HFFc6 (cell line): ENCODE measurements at regions not wholly inside any gene's neighbourhood (a gene's known extent, or its start where the extent isn't known, plus 50 kb on each side); places are given as distances from the start of the nearest gene placed in this dataset.
A peak's percentile ranks its signal among the peaks of the same experiment; 100 is the strongest.

Experiments
- DNase-seq: peaks from one replicate; pipeline ENCODE4 v3.0.0-alpha.2; 2018
- H3K27ac Mint-ChIP-seq: 2 replicates; pipeline ENCODE4 v1.8.0; 2020; ENCODE audit warnings: mild to moderate bottlenecking, mixed read lengths
- H3K27me3 Mint-ChIP-seq: 2 replicates; pipeline ENCODE4 v1.8.0; 2021; ENCODE audit warnings: mild to moderate bottlenecking, moderate library complexity, mixed read lengths; ENCODE audit not compliant: insufficient read depth
- H3K36me3 Mint-ChIP-seq: 2 replicates; pipeline ENCODE4 v1.8.0; 2021; ENCODE audit warnings: low read depth, mixed read lengths
- H3K4me1 Mint-ChIP-seq: 2 replicates; pipeline ENCODE4 v1.8.0; 2020; ENCODE audit warnings: low read depth, mixed read lengths
- H3K4me3 Mint-ChIP-seq: 2 replicates; pipeline ENCODE4 v1.8.0; 2020; ENCODE audit warnings: mild to moderate bottlenecking, moderate library complexity, mixed read lengths
- H3K9me3 Mint-ChIP-seq: 2 replicates; pipeline ENCODE4 v1.8.0; 2020; ENCODE audit warnings: mild to moderate bottlenecking, mixed read lengths
- TF ChIP-seq, protein P1 (sequence below): fragments of 200-600 bp; sonication (generic); IDR thresholded peaks from 2 replicates; pipeline ENCODE4 v1.5.0; 2021; ENCODE audit warnings: antibody characterized with exemption, mild to moderate bottlenecking

DNA sequence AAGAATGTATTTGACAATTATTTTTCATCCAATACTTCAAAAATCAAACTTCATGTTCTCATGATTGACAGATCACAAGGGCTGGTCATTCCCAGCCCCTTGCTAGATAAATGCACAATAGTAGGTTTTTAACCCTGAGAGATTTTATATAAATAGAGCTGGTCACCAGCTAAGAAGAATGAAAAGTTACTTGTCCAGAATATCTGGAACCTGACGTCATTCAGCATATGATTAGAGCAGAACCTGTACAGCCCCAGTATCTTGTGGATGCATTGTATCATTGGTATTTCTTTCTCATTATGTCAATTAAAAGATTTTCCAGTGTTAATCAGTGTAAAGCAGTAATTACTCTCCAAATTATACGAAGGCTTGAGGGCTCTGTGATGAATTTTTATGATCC lies 202.8 kb upstream of the RND3 start:
- Mint-ChIP-seq H3K27me3 (no peaks in the 10 kb centered on the region), H3K27ac (no peak overlapping the region), H3K4me3 (no peak overlapping the region), H3K9me3 (no peaks in the 10 kb centered on the region), H3K36me3 (no peaks in the 10 kb centered on the region), H3K4me1 (peaks cover 46% of the 10 kb centered on the region)
- DNase-seq: no peak
- TF ChIP-seq, protein P1, sequence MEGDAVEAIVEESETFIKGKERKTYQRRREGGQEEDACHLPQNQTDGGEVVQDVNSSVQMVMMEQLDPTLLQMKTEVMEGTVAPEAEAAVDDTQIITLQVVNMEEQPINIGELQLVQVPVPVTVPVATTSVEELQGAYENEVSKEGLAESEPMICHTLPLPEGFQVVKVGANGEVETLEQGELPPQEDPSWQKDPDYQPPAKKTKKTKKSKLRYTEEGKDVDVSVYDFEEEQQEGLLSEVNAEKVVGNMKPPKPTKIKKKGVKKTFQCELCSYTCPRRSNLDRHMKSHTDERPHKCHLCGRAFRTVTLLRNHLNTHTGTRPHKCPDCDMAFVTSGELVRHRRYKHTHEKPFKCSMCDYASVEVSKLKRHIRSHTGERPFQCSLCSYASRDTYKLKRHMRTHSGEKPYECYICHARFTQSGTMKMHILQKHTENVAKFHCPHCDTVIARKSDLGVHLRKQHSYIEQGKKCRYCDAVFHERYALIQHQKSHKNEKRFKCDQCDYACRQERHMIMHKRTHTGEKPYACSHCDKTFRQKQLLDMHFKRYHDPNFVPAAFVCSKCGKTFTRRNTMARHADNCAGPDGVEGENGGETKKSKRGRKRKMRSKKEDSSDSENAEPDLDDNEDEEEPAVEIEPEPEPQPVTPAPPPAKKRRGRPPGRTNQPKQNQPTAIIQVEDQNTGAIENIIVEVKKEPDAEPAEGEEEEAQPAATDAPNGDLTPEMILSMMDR: no peak

DNA sequence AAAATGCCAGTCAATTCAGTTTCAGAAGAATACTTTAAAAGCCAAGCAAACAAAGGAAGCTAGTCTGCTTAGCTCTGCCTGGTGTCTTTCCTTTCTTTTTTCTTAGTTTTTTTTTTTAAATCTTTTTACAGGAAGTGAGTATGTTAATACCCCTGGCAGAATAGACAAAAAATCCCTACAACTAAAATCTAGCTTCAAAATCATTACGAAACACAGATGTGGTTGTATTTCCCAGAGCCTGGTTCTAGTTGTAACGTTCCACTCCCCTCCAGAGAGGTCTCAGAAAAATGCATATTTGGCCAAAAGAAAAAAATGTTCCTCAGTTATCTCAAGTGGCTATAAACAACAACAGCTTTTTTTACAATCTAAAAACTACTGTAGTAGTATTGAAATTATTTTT lies 202.1 kb upstream of the RND3 start:
- peaks cover 51% of the 10 kb centered on the region for H3K4me1 Mint-ChIP-seq
- DNase-seq: no peak
- H3K36me3 Mint-ChIP-seq: no peaks in the 10 kb centered on the region
- no peak overlapping the region for H3K27ac Mint-ChIP-seq
- H3K4me3 Mint-ChIP-seq: no peak overlapping the region
- no peaks in the 10 kb centered on the region for H3K9me3 Mint-ChIP-seq
- TF ChIP-seq, protein P1: no peak
- no peaks in the 10 kb centered on the region for H3K27me3 Mint-ChIP-seq

DNA sequence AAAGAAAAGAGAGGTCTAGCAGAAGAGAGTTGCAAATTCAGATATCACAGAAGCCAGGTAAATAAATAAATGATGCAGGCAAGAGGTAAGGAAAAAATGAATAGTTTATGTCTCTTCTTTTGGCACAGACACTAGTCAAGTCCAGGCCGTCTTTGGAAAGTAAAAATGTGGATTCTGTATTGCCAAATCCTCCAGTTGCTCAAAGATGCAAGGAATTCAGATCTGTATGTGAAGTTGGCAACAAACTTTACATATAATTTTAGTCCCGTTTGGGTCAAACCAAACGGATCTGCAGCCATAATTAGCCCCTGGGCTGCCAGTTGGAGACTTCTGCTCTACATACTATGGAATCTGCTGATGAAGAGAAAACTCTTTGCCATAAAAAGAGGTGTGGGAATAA lies 200.5 kb upstream of the RND3 start:
- H3K4me1 Mint-ChIP-seq: peaks cover 47% of the 10 kb centered on the region
- no peaks in the 10 kb centered on the region for H3K27me3 Mint-ChIP-seq
- no peak for DNase-seq
- TF ChIP-seq, protein P1: no peak
- no peaks in the 10 kb centered on the region for H3K36me3 Mint-ChIP-seq
- no peaks in the 10 kb centered on the region for H3K9me3 Mint-ChIP-seq
- H3K4me3 Mint-ChIP-seq: no peak overlapping the region
- no peak overlapping the region for H3K27ac Mint-ChIP-seq

DNA sequence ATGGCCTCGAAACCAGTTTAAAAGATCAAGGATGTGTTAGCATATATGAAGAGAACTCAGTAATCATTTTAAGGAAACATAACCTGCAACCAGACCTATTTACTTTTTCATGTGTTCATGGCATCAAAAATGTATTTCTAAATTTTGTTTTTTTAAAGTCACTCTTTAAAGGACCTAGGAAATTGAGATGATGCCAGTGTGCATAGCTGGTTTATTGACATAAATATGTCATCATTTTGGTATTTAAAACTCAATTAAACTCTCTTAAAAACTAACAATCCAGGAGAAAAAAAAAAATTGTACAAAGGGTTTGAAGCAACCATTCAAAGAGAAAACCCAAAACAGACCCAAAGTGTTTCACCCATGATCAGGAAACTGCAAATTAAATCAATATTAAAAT lies 198.9 kb upstream of the RND3 start:
- Mint-ChIP-seq H3K27me3 (no peaks in the 10 kb centered on the region), H3K4me3 (peak overlapping the region; percentile 35), H3K9me3 (no peaks in the 10 kb centered on the region), H3K36me3 (no peaks in the 10 kb centered on the region), H3K27ac (peak overlapping the region; percentile 40; the same call in 1 of the 2 replicates), H3K4me1 (peaks cover 63% of the 10 kb centered on the region)
- TF ChIP-seq, protein P1: no peak
- no peak for DNase-seq

DNA sequence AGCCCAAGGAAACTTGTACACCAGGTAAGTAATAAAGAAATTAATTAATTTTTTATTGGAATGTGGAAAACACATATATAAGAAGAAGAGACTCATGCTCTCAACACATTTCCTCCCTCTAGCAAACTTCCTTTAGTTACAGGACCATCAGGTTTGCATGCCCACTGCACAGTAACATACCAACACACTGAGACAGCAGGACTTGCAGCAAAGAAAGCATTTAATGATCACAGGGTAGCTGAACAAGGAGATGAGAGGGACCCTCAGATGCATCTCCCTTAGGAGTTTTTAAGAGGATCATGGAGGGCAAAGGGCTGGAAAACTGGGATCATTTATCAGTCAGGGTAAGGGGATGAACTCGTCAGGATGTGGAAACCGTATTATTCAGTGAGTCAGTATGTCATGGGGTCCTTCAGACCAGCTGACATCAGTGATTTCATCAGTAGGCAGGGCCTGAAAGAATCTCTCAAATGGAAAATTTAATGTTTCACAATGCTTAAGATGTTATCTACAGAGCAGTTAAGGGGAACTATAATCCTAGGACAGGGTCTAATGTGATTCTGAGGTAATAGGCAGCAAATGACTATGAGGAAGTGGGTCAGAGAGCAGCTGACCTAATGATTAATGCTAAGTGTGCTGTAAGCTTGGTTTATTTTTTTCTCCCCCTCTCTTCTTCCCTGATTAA lies 193.8 kb upstream of the RND3 start:
- TF ChIP-seq, protein P1: no peak
- Mint-ChIP-seq H3K27ac (peak overlapping the region; percentile 95), H3K4me1 (peaks cover 72% of the 10 kb centered on the region), H3K4me3 (peak overlapping the region; percentile 32), H3K9me3 (no peaks in the 10 kb centered on the region), H3K27me3 (no peaks in the 10 kb centered on the region), H3K36me3 (no peaks in the 10 kb centered on the region; the same call in 1 of the 2 replicates)
- peak; percentile 94 for DNase-seq
